GM12878 (cell line): ENCODE measurements at regions not wholly inside any gene's neighbourhood (a gene's known extent, or its start where the extent isn't known, plus 50 kb on each side); places are given as distances from the start of the nearest gene placed in this dataset.
"Not testable (repeated sequence)": the region's sequence is repeated elsewhere in the genome, so short reads cannot be mapped to it uniquely, and the experiment has no call there.

Experiments
- EZH2 ChIP-seq: IDR thresholded peaks from 2 replicates; pipeline ENCODE4 v1.6.1; 2012; ENCODE audit warnings: low read depth, mild to moderate bottlenecking, control low read depth, inconsistent platforms, low read length, borderline replicate concordance; ENCODE audit not compliant: control insufficient read depth
- JUND ChIP-seq: IDR thresholded peaks from 2 replicates; pipeline ENCODE4 v1.6.1; 2012; ENCODE audit warnings: low read depth, mild to moderate bottlenecking, low read length, improper control_type of control experiment, moderate library complexity
- NR2C2 ChIP-seq: IDR thresholded peaks from 2 replicates; pipeline ENCODE4 v1.6.1; 2011; ENCODE audit warnings: borderline replicate concordance, low read depth; ENCODE audit not compliant: control insufficient read depth, insufficient read length
- RAD21 ChIP-seq: IDR thresholded peaks from 2 replicates; pipeline ENCODE4 v1.6.1; 2011; ENCODE audit warnings: mild to moderate bottlenecking, low read depth, low read length, moderate library complexity; ENCODE audit not compliant: insufficient read depth
- TF ChIP-seq, protein P1 (sequence below): IDR thresholded peaks from 2 replicates; pipeline ENCODE4 v1.6.1; 2012; ENCODE audit warnings: mild to moderate bottlenecking, low read depth, low read length
- TF ChIP-seq, protein P2 (sequence below), 3 experiments: IDR thresholded peaks in 2 of 3; conservative IDR thresholded peaks in 1 of 3; 2 replicates each; pipeline ENCODE4 v1.5.1; 2011; ENCODE audit warnings: low read depth in 3 of 3, low read length in 3 of 3, mild to moderate bottlenecking in 3 of 3, control low read depth in 2 of 3, moderate library complexity in 2 of 3, inconsistent platforms in 1 of 3, mixed read lengths in 1 of 3; ENCODE audit not compliant: control insufficient read depth in 2 of 3, insufficient read depth in 1 of 3; ENCODE audit errors: extremely low read depth in 1 of 3

DNA sequence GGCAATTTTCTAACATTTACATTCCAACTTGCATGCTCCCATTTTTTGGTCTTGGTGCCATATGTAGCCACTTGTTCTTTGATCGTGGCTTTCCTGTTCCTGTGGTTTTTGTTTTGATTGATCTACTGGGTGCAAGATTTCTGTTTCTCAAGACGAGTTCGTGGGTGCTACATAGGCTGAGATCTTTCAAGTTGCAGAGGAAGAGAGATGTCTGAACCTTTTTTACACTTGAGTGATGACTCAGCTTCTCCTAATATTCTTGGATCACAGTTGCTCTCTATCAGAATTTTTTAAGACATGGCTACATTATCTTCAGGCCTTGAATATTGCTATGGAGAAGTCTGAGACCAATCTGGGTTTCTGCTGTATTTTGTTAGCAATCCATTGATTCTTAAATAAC is 85.1 kb downstream of the SRGAP2 start:
- TF ChIP-seq, protein P1, sequence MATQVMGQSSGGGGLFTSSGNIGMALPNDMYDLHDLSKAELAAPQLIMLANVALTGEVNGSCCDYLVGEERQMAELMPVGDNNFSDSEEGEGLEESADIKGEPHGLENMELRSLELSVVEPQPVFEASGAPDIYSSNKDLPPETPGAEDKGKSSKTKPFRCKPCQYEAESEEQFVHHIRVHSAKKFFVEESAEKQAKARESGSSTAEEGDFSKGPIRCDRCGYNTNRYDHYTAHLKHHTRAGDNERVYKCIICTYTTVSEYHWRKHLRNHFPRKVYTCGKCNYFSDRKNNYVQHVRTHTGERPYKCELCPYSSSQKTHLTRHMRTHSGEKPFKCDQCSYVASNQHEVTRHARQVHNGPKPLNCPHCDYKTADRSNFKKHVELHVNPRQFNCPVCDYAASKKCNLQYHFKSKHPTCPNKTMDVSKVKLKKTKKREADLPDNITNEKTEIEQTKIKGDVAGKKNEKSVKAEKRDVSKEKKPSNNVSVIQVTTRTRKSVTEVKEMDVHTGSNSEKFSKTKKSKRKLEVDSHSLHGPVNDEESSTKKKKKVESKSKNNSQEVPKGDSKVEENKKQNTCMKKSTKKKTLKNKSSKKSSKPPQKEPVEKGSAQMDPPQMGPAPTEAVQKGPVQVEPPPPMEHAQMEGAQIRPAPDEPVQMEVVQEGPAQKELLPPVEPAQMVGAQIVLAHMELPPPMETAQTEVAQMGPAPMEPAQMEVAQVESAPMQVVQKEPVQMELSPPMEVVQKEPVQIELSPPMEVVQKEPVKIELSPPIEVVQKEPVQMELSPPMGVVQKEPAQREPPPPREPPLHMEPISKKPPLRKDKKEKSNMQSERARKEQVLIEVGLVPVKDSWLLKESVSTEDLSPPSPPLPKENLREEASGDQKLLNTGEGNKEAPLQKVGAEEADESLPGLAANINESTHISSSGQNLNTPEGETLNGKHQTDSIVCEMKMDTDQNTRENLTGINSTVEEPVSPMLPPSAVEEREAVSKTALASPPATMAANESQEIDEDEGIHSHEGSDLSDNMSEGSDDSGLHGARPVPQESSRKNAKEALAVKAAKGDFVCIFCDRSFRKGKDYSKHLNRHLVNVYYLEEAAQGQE, result not testable (repeated sequence)
- TF ChIP-seq NR2C2, EZH2, RAD21, JUND: not testable (repeated sequence)
- TF ChIP-seq, protein P2, sequence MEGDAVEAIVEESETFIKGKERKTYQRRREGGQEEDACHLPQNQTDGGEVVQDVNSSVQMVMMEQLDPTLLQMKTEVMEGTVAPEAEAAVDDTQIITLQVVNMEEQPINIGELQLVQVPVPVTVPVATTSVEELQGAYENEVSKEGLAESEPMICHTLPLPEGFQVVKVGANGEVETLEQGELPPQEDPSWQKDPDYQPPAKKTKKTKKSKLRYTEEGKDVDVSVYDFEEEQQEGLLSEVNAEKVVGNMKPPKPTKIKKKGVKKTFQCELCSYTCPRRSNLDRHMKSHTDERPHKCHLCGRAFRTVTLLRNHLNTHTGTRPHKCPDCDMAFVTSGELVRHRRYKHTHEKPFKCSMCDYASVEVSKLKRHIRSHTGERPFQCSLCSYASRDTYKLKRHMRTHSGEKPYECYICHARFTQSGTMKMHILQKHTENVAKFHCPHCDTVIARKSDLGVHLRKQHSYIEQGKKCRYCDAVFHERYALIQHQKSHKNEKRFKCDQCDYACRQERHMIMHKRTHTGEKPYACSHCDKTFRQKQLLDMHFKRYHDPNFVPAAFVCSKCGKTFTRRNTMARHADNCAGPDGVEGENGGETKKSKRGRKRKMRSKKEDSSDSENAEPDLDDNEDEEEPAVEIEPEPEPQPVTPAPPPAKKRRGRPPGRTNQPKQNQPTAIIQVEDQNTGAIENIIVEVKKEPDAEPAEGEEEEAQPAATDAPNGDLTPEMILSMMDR (IDR thresholded peaks at IDR 0.05 in 2 of 3, conservative IDR thresholded peaks at IDR 0.05 in 1 of 3; ENCODE audit: control insufficient read depth in 2 of 3, extremely low read depth in 1 of 3, insufficient read depth in 1 of 3, low read depth in 3 of 3, low read length in 3 of 3), result not testable (repeated sequence)
